ENCODE measurements at regions not wholly inside any gene's neighbourhood (a gene's known extent, or its start where the extent isn't known, plus 50 kb on each side); places are given as distances from the start of the nearest gene placed in this dataset.

DNA sequence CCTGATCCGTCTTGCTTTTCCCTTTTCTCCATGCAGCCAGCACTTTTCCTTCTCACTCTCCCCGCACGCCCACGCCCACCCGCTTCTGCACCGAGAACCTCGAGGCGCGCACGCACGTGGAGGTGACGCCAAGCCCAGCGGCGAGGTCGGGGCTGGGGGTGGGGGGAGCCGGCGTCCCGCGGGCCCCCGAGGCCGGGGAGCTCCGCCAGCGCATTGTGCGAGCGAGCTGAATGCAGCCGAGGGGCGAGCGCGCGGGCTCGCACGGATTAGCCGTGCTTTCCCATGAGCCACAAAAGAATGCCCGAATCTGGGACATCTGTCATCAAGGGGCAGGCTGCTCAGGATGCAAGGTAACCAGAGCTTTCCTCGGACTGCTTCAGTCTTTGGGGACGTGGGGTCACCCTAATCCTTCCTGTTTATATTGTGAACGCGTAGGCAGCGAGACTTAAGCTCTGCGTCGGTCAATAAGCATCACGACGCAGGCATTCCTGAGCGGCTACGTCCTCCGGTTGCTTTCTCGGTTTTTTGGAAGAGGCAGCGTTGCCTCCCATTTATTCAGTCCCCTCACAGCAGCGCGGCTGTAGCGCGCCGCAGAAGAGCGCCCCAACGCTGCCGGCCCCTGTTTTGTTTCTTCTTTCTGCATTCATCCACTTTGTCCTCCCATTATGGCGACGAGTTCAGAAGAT is 67.3 kb upstream of the AKT3 start:
- DNase-seq (ENCODE audit: low read depth), result peak; percentile 72

- no peak for DNase-seq (ENCODE audit: low read depth)
Observed at GRCh38 chr1:243916160-243916559, 66.1 kb upstream of the AKT3 start.

DNA sequence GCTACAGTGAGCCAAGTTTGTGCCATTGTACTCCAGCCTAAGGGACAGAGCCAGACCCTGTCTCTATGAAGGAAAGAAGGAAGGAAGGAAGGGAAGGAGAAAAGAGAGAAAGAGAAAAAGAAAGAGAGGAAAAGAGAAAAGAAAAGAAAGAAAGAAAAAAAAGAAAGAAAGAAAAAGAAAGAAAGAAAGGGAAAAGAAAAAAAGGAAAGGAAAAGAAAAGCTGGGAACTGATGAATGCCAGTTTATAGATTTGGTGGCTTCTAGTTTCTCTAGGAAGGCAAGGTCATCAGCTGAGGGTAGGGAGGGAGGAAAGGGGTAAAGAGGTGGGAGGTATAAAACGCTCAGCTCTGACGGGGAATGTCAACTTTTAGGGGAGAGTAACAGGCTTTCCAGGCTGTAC is 62.3 kb upstream of the AKT3 start:
- no peak for DNase-seq (ENCODE audit: low read depth)

- DNase-seq (ENCODE audit: low read depth), result no peak
Observed at GRCh38 chr1:243910607-243911006, 60.6 kb upstream of the AKT3 start.

DNA sequence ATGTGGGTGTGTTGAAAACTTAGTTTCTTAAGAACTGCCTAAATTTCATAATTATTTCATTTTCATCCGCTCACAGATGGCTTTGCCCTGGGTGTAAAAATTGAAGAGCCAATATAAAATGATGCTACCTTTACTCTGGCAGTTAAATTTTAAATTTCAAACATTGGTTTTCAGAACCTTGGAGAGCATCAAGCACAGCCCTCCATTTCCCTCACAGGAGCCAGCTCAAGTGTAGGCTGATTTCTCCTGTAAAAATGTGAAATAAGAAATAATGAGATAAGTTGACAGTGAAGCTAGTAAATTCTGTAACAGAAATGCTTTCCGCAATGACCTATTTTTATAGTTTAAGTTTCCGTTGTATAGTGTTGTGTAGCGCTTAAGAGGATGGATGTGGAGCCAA is 53.9 kb upstream of the AKT3 start:
- DNase-seq (ENCODE audit: low read depth), result peak; percentile 13

DNA sequence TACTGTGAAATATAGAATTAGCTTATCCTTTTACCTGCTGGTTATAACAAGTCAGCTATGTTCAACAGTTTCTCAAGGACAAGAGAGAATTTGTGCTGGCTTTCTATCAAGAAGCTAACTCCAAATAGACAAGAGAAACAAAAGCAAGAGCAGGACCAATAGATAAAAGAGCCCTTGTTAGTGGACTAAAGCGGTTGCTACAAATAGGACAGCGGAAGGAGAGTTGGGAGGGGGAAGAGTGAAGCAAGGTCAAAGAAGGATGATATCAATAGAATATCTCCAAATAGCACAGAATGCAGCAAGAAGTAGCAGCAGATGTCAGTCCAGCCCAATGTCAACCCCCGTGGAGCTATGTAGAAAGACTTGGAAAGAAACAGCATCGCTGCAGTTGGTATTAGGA is 53.0 kb upstream of the AKT3 start:
- DNase-seq (ENCODE audit: low read depth), result no peak

DNA sequence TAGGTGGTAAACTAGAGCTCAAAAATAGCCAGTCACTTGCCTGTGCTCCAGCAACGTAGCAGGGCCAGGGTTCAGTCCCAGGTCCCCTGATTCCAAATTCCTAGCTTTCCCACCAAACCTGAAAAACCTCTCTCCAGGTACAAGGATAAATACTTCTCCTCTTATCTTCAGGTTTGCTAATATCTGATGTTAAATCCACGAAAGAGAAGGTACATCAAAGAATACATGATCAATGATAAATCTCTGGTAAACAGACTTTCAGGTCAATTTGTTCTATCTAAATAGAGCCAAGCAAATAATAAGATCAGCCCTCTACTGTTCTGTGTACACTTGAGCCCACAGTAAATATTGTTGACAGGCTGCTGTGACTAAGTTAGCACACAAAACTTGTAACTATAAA is 52.1 kb upstream of the AKT3 start:
- no peak for DNase-seq (ENCODE audit: low read depth)

All from LHCN-M2 (cell line).